HEK293 (cell line): ENCODE measurements at regions not wholly inside any gene's neighbourhood (a gene's known extent, or its start where the extent isn't known, plus 50 kb on each side); places are given as distances from the start of the nearest gene placed in this dataset.

Source experiments
- CTCF ChIA-PET: fragments of 350-600 bp; formaldehyde crosslinking; extraction: SDS; loops from one replicate; lab custom pipeline; 2021; ENCODE audit warnings: antibody characterized with exemption; lab: Yijun Ruan, JAX
- POLR2A ChIA-PET: fragments of 300-600 bp; formaldehyde crosslinking; extraction: SDS; loops from one replicate; lab custom pipeline; 2020; ENCODE audit warnings: antibody characterized with exemption, inconsistent platforms; lab: Yijun Ruan, JAX
- H3K27ac ChIP-seq: fragments of 200-500 bp; sonication (Bioruptor generic); 2 replicates; pipeline ENCODE4 v1.5.1; 2014; ENCODE audit warnings: low read depth, low read length, control low read depth, inconsistent platforms; ENCODE audit errors: extremely low read depth
- H3K36me3 ChIP-seq, 2 experiments: fragments of 200-500 bp in 1 of 2; sonication (Bioruptor generic) in 1 of 2; 1 replicate in 1 of 2; 2 replicates in 1 of 2; pipeline ENCODE4 v1.5.1; 2014 to 2017; ENCODE audit warnings: inconsistent platforms in 2 of 2, low read length in 2 of 2; ENCODE audit not compliant: control insufficient read depth in 2 of 2, insufficient read depth in 1 of 2
- H3K4me1 ChIP-seq: fragments of 200-500 bp; sonication (Bioruptor generic); 2 replicates; pipeline ENCODE4 v1.5.1; 2014; ENCODE audit warnings: mild to moderate bottlenecking, low read length, inconsistent platforms; ENCODE audit not compliant: control insufficient read depth, insufficient read depth
- H3K4me3 ChIP-seq: 2 replicates; pipeline ENCODE4 v1.5.1; 2011; ENCODE audit warnings: low read depth, mild to moderate bottlenecking, control low read depth, low read length, moderate library complexity
- H3K9me3 ChIP-seq: fragments of 200-500 bp; sonication (Bioruptor generic); 2 replicates; pipeline ENCODE4 v1.5.1; 2014; ENCODE audit warnings: low read depth, low read length, inconsistent platforms; ENCODE audit not compliant: control insufficient read depth, insufficient read depth
- GLIS2 ChIP-seq: fragments of 450-650 bp; formaldehyde crosslinking; IDR thresholded peaks from 2 replicates; pipeline ENCODE4 v1.5.1; 2016; ENCODE audit warnings: missing biosample characterization, missing genetic modification characterization
- INSM2 ChIP-seq: fragments of 450-650 bp; formaldehyde crosslinking; IDR thresholded peaks from 2 replicates; pipeline ENCODE4 v1.5.1; 2016; ENCODE audit warnings: missing biosample characterization, missing genetic modification characterization
- KLF8 ChIP-seq: fragments of 450-650 bp; formaldehyde crosslinking; IDR thresholded peaks from 2 replicates; pipeline ENCODE4 v1.5.1; 2016; ENCODE audit warnings: missing biosample characterization, missing genetic modification characterization
- PRDM4 ChIP-seq: fragments of 450-650 bp; formaldehyde crosslinking; IDR thresholded peaks from 2 replicates; pipeline ENCODE4 v1.5.1; 2017; ENCODE audit warnings: missing biosample characterization, missing genetic modification characterization
- REST ChIP-seq: fragments of 450-650 bp; formaldehyde crosslinking; IDR thresholded peaks from 2 replicates; pipeline ENCODE4 v1.5.1; 2016; ENCODE audit warnings: missing biosample characterization, missing genetic modification characterization
- WT1 ChIP-seq: fragments of 450-650 bp; formaldehyde crosslinking; IDR thresholded peaks from 2 replicates; pipeline ENCODE4 v1.5.1; 2016; ENCODE audit warnings: missing biosample characterization, missing genetic modification characterization
- ZBTB48 ChIP-seq: fragments of 450-650 bp; formaldehyde crosslinking; IDR thresholded peaks from 2 replicates; pipeline ENCODE4 v1.5.1; 2016; ENCODE audit warnings: missing biosample characterization, missing genetic modification characterization
- ZBTB7A ChIP-seq: fragments of 450-650 bp; formaldehyde crosslinking; IDR thresholded peaks from 2 replicates; pipeline ENCODE4 v1.5.1; 2016; ENCODE audit warnings: low read depth, missing biosample characterization, missing genetic modification characterization
- ZFP69B ChIP-seq: fragments of 450-650 bp; formaldehyde crosslinking; IDR thresholded peaks from 2 replicates; pipeline ENCODE4 v1.5.1; 2016; ENCODE audit warnings: missing biosample characterization, missing genetic modification characterization
- ZNF114 ChIP-seq: fragments of 450-650 bp; formaldehyde crosslinking; IDR thresholded peaks from 2 replicates; pipeline ENCODE4 v1.5.0; 2017; ENCODE audit warnings: missing biosample characterization, missing genetic modification characterization
- ZNF155 ChIP-seq: fragments of 450-650 bp; formaldehyde crosslinking; IDR thresholded peaks from 2 replicates; pipeline ENCODE4 v1.5.1; 2016; ENCODE audit warnings: missing biosample characterization, missing genetic modification characterization
- ZNF266 ChIP-seq: fragments of 450-650 bp; formaldehyde crosslinking; IDR thresholded peaks from 2 replicates; pipeline ENCODE4 v1.5.1; 2016; ENCODE audit warnings: missing biosample characterization, missing genetic modification characterization, low read depth
- ZNF404 ChIP-seq: fragments of 450-650 bp; formaldehyde crosslinking; IDR thresholded peaks from 2 replicates; pipeline ENCODE4 v1.5.1; 2017; ENCODE audit warnings: missing biosample characterization, missing genetic modification characterization
- ZNF426 ChIP-seq: fragments of 450-650 bp; formaldehyde crosslinking; IDR thresholded peaks from 2 replicates; pipeline ENCODE4 v1.5.1; 2017; ENCODE audit warnings: missing biosample characterization, missing genetic modification characterization, mild to moderate bottlenecking, inconsistent platforms, moderate library complexity
- ZNF518A ChIP-seq: fragments of 450-650 bp; formaldehyde crosslinking; conservative IDR thresholded peaks from 2 replicates; pipeline ENCODE4 v1.5.1; 2016; ENCODE audit warnings: low read depth, missing biosample characterization, missing genetic modification characterization
- ZNF549 ChIP-seq: fragments of 450-650 bp; IDR thresholded peaks from 2 replicates; pipeline ENCODE4 v1.5.1; 2018; ENCODE audit warnings: missing biosample characterization, missing genetic modification characterization, mild to moderate bottlenecking, inconsistent platforms, moderate library complexity
- ZNF621 ChIP-seq: fragments of 450-650 bp; formaldehyde crosslinking; IDR thresholded peaks from 2 replicates; pipeline ENCODE4 v1.5.1; 2017; ENCODE audit warnings: missing biosample characterization, missing genetic modification characterization
- ZNF645 ChIP-seq: fragments of 450-650 bp; formaldehyde crosslinking; IDR thresholded peaks from 2 replicates; pipeline ENCODE4; 2016; ENCODE audit warnings: missing biosample characterization, missing genetic modification characterization
- ZNF664 ChIP-seq: fragments of 450-650 bp; formaldehyde crosslinking; IDR thresholded peaks from 2 replicates; pipeline ENCODE4 v1.5.1; 2016; ENCODE audit warnings: missing biosample characterization, missing genetic modification characterization
- ZSCAN4 ChIP-seq: fragments of 450-650 bp; formaldehyde crosslinking; IDR thresholded peaks from 2 replicates; pipeline ENCODE4 v1.5.1; 2017; ENCODE audit warnings: missing biosample characterization, missing genetic modification characterization

GRCh38 chr6:111980143-111980542 is 73.8 kb upstream of the CCN6 start:
- no peak overlapping the region for H3K27ac ChIP-seq
- H3K4me3 ChIP-seq: no peak overlapping the region
- ChIA-PET POLR2A (no interaction called here), CTCF (no interaction called here)
- no peaks in the 10 kb centered on the region for H3K4me1 ChIP-seq
- H3K9me3 ChIP-seq: no peaks in the 10 kb centered on the region
- H3K36me3 ChIP-seq: no peaks in the 10 kb centered on the region
- TF ChIP-seq ZNF404 (tag by site-specific recombination) (no peak), WT1 (no peak), ZNF426 (tag by site-specific recombination) (no peak), REST (tag by site-specific recombination) (no peak), ZNF664 (tag by site-specific recombination) (no peak), ZNF518A (no peak), ZBTB7A (tag by site-specific recombination) (no peak), ZNF645 (tag by site-specific recombination) (no peak), ZNF621 (no peak), ZNF549 (tag by site-specific recombination) (no peak), ZFP69B (tag by site-specific recombination) (no peak)

- H3K36me3 ChIP-seq: no peaks in the 10 kb centered on the region
- CTCF ChIA-PET: no interaction called here
- H3K4me1 ChIP-seq: no peaks in the 10 kb centered on the region
- H3K27ac ChIP-seq: no peak overlapping the region
- POLR2A ChIA-PET: no interaction called here
- H3K9me3 ChIP-seq: no peaks in the 10 kb centered on the region
- TF ChIP-seq GLIS2 (tag by site-specific recombination): no peak
- TF ChIP-seq PRDM4 (tag by site-specific recombination): no peak
- TF ChIP-seq ZNF155: no peak
- TF ChIP-seq ZNF114 (tag by site-specific recombination): no peak
- TF ChIP-seq KLF8: no peak
- no peak for TF ChIP-seq ZSCAN4 (tag by site-specific recombination)
- no peak for TF ChIP-seq ZBTB48 (tag by site-specific recombination)
- TF ChIP-seq ZNF266: no peak
- no peak for TF ChIP-seq INSM2 (tag by site-specific recombination)
- H3K4me3 ChIP-seq: no peak overlapping the region
These were observed 72.7 kb upstream of the CCN6 start for GRCh38 chr6:111980971-111981840.
